ENCODE measurements at regions not wholly inside any gene's neighbourhood (a gene's known extent, or its start where the extent isn't known, plus 50 kb on each side); places are given as distances from the start of the nearest gene placed in this dataset.
A peak's percentile ranks its signal among the peaks of the same experiment; 100 is the strongest.

- TF ChIP-seq FOXK1 (CRISPR knock-in tag; IDR thresholded peaks at IDR 0.05; ENCODE audit: borderline replicate concordance, low read depth) (peak; percentile 36; the same call in 1 of the 2 replicates), NR2F2 (IDR thresholded peaks at IDR 0.05; ENCODE audit: borderline replicate concordance, low read depth) (peak; percentile 40; the same call in 1 of the 2 replicates), HMG20B (CRISPR knock-in tag; conservative IDR thresholded peaks at IDR 0.05) (0 out of 2 replicates have a peak, but pooled peaks have one; percentile 39), ARID5B (CRISPR knock-in tag; IDR thresholded peaks at IDR 0.05) (peak; percentile 66), ZNF83 (CRISPR knock-in tag; IDR thresholded peaks at IDR 0.05; ENCODE audit: borderline replicate concordance) (no peak), DPF2 (CRISPR knock-in tag; IDR thresholded peaks at IDR 0.05; ENCODE audit: borderline replicate concordance, low read depth) (0 out of 2 replicates have a peak, but pooled peaks have one; percentile 39), ZNF598 (CRISPR knock-in tag; IDR thresholded peaks at IDR 0.05; ENCODE audit: borderline replicate concordance) (no peak), FOXA1 (IDR thresholded peaks at IDR 0.05) (no peak), FOXA1 (CRISPR knock-in tag; IDR thresholded peaks at IDR 0.05) (peak; percentile 89)
- TF ChIP-seq, protein P1, sequence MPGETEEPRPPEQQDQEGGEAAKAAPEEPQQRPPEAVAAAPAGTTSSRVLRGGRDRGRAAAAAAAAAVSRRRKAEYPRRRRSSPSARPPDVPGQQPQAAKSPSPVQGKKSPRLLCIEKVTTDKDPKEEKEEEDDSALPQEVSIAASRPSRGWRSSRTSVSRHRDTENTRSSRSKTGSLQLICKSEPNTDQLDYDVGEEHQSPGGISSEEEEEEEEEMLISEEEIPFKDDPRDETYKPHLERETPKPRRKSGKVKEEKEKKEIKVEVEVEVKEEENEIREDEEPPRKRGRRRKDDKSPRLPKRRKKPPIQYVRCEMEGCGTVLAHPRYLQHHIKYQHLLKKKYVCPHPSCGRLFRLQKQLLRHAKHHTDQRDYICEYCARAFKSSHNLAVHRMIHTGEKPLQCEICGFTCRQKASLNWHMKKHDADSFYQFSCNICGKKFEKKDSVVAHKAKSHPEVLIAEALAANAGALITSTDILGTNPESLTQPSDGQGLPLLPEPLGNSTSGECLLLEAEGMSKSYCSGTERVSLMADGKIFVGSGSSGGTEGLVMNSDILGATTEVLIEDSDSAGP (CRISPR knock-in tag; IDR thresholded peaks at IDR 0.05; ENCODE audit: borderline replicate concordance): peak; percentile 30; the same call in 1 of the 2 replicates
- TF ChIP-seq, protein P2, sequence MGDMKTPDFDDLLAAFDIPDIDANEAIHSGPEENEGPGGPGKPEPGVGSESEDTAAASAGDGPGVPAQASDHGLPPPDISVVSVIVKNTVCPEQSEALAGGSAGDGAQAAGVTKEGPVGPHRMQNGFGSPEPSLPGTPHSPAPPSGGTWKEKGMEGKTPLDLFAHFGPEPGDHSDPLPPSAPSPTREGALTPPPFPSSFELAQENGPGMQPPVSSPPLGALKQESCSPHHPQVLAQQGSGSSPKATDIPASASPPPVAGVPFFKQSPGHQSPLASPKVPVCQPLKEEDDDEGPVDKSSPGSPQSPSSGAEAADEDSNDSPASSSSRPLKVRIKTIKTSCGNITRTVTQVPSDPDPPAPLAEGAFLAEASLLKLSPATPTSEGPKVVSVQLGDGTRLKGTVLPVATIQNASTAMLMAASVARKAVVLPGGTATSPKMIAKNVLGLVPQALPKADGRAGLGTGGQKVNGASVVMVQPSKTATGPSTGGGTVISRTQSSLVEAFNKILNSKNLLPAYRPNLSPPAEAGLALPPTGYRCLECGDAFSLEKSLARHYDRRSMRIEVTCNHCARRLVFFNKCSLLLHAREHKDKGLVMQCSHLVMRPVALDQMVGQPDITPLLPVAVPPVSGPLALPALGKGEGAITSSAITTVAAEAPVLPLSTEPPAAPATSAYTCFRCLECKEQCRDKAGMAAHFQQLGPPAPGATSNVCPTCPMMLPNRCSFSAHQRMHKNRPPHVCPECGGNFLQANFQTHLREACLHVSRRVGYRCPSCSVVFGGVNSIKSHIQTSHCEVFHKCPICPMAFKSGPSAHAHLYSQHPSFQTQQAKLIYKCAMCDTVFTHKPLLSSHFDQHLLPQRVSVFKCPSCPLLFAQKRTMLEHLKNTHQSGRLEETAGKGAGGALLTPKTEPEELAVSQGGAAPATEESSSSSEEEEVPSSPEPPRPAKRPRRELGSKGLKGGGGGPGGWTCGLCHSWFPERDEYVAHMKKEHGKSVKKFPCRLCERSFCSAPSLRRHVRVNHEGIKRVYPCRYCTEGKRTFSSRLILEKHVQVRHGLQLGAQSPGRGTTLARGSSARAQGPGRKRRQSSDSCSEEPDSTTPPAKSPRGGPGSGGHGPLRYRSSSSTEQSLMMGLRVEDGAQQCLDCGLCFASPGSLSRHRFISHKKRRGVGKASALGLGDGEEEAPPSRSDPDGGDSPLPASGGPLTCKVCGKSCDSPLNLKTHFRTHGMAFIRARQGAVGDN (CRISPR knock-in tag; IDR thresholded peaks at IDR 0.05): peak; percentile 53; the same call in 1 of the 2 replicates
- TF ChIP-seq, protein P3, sequence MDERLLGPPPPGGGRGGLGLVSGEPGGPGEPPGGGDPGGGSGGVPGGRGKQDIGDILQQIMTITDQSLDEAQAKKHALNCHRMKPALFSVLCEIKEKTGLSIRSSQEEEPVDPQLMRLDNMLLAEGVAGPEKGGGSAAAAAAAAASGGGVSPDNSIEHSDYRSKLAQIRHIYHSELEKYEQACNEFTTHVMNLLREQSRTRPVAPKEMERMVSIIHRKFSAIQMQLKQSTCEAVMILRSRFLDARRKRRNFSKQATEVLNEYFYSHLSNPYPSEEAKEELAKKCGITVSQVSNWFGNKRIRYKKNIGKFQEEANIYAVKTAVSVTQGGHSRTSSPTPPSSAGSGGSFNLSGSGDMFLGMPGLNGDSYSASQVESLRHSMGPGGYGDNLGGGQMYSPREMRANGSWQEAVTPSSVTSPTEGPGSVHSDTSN (CRISPR knock-in tag; IDR thresholded peaks at IDR 0.05): no peak
- TF ChIP-seq, protein P4, sequence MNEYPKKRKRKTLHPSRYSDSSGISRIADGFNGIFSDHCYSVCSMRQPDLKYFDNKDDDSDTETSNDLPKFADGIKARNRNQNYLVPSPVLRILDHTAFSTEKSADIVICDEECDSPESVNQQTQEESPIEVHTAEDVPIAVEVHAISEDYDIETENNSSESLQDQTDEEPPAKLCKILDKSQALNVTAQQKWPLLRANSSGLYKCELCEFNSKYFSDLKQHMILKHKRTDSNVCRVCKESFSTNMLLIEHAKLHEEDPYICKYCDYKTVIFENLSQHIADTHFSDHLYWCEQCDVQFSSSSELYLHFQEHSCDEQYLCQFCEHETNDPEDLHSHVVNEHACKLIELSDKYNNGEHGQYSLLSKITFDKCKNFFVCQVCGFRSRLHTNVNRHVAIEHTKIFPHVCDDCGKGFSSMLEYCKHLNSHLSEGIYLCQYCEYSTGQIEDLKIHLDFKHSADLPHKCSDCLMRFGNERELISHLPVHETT (CRISPR knock-in tag; conservative IDR thresholded peaks at IDR 0.05): no peak
- TF ChIP-seq, protein P5, sequence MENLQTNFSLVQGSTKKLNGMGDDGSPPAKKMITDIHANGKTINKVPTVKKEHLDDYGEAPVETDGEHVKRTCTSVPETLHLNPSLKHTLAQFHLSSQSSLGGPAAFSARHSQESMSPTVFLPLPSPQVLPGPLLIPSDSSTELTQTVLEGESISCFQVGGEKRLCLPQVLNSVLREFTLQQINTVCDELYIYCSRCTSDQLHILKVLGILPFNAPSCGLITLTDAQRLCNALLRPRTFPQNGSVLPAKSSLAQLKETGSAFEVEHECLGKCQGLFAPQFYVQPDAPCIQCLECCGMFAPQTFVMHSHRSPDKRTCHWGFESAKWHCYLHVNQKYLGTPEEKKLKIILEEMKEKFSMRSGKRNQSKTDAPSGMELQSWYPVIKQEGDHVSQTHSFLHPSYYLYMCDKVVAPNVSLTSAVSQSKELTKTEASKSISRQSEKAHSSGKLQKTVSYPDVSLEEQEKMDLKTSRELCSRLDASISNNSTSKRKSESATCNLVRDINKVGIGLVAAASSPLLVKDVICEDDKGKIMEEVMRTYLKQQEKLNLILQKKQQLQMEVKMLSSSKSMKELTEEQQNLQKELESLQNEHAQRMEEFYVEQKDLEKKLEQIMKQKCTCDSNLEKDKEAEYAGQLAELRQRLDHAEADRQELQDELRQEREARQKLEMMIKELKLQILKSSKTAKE (CRISPR knock-in tag; IDR thresholded peaks at IDR 0.05; ENCODE audit: borderline replicate concordance): peak; percentile 30; the same call in 1 of the 2 replicates
Observed at GRCh38 chr6:40897390-40898003, 141.5 kb downstream of the UNC5CL start (continued).
